GM10266 (cell line): ENCODE measurements at regions not wholly inside any gene's neighbourhood (a gene's known extent, or its start where the extent isn't known, plus 50 kb on each side); places are given as distances from the start of the nearest gene placed in this dataset.

ENCODE experiments used
- DNase-seq: peaks from one replicate; pipeline ENCODE4 v3.0.0; 2012; ENCODE audit errors: extremely low spot score
- CTCF ChIP-seq: IDR thresholded peaks from 2 replicates; pipeline ENCODE4 v1.5.1; 2012; ENCODE audit warnings: mild to moderate bottlenecking, low read depth; ENCODE audit not compliant: control insufficient read depth, insufficient read depth; ENCODE audit errors: missing control alignments

- no peak for DNase-seq
- TF ChIP-seq CTCF, result no peak
Observed at GRCh38 chr9:13755551-13755950, 476.1 kb upstream of the MPDZ start.

GRCh38 chr9:13750639-13751038, 471.1 kb upstream of the MPDZ start:
- TF ChIP-seq CTCF, result no peak
- DNase-seq, result no peak

GRCh38 chr9:13750061-13750460, 470.6 kb upstream of the MPDZ start:
- no peak for DNase-seq
- no peak for TF ChIP-seq CTCF

GRCh38 chr9:13746876-13747275, 467.4 kb upstream of the MPDZ start:
- TF ChIP-seq CTCF, result no peak
- no peak for DNase-seq

- no peak for DNase-seq
- no peak for TF ChIP-seq CTCF
Observed at GRCh38 chr9:13744261-13744901, 464.9 kb upstream of the MPDZ start.

GRCh38 chr9:13737885-13738284, 458.4 kb upstream of the MPDZ start:
- no peak for TF ChIP-seq CTCF
- DNase-seq, result no peak

GRCh38 chr9:13735181-13735580, 455.7 kb upstream of the MPDZ start:
- no peak for DNase-seq
- TF ChIP-seq CTCF, result no peak
